ENCODE measurements at regions not wholly inside any gene's neighbourhood (a gene's known extent, or its start where the extent isn't known, plus 50 kb on each side); places are given as distances from the start of the nearest gene placed in this dataset.

- Histone ChIP-seq H3K4me3 (replicated peaks in 1 of 3; ENCODE audit: insufficient read depth in 1 of 3, low read depth in 1 of 3, low read length in 3 of 3) (no peak overlapping the region), H3K4me1 (ENCODE audit: control insufficient read depth, extremely low read depth, insufficient read depth, low read length) (no peaks in the 10 kb centered on the region), H4K20me1 (replicated peaks; ENCODE audit: control insufficient read depth, extremely low read depth, insufficient read depth, low read length) (no peaks in the 10 kb centered on the region), H2AFZ (ENCODE audit: low read depth, low read length) (no peak overlapping the region), H3K36me3 (ENCODE audit: control insufficient read depth in 2 of 2, extremely low read depth in 1 of 2, insufficient read depth in 2 of 2, low read length in 2 of 2) (no peaks in the 10 kb centered on the region), H3K9me1 (replicated peaks; ENCODE audit: control insufficient read depth, extremely low read depth, insufficient read depth, low read length) (no peaks in the 10 kb centered on the region), H3K27ac (ENCODE audit: insufficient read depth, low read depth, low read length) (no peak overlapping the region), H3K79me2 (ENCODE audit: control insufficient read depth, insufficient read depth, low read length) (no peaks in the 10 kb centered on the region), H3K4me2 (ENCODE audit: insufficient read depth, low read length) (no peak overlapping the region), H3K27me3 (ENCODE audit: control insufficient read depth in 2 of 2, insufficient read depth in 2 of 2, low read length in 2 of 2) (peaks cover 0 to 2% of the 10 kb centered on the region in 2 experiments), H3K9me3 (replicated peaks; ENCODE audit: control insufficient read depth, insufficient read depth, low read length) (no peaks in the 10 kb centered on the region), H3K9ac (replicated peaks; ENCODE audit: extremely low read depth, insufficient read depth, low read length) (no peak overlapping the region)
- no peak for DNase-seq (ENCODE audit: low read depth, low spot score)
- CTCF ChIA-PET: no interaction called here
- dilution Hi-C loops (cut with MboI; ENCODE audit: extremely low pct_ligation_motif_present, low sequenced_read_pairs): no loop called here
- TF ChIP-seq CTCF (IDR thresholded peaks at IDR 0.05; ENCODE audit: extremely low read depth in 1 of 2, insufficient read depth in 1 of 2, low read depth in 1 of 2, low read length in 2 of 2): no peak
- TF ChIP-seq MAX (IDR thresholded peaks at IDR 0.05; ENCODE audit: insufficient read depth, insufficient read length): no peak
- no peak for TF ChIP-seq POLR2AphosphoS5 (IDR thresholded peaks at IDR 0.05; ENCODE audit: insufficient read depth, low read depth, low read length)
- no peak for TF ChIP-seq GATA2 (IDR thresholded peaks at IDR 0.05; ENCODE audit: insufficient read depth, insufficient read length, low read depth, low read length)
- TF ChIP-seq FOS (IDR thresholded peaks at IDR 0.05; ENCODE audit: borderline replicate concordance, insufficient read depth, low read length): no peak
- no peak for TF ChIP-seq JUN (IDR thresholded peaks at IDR 0.05; ENCODE audit: borderline replicate concordance, insufficient read depth, insufficient read length, low read depth)
- POLR2A ChIA-PET: no interaction called here
- BruUV-seq (replicated peaks): no TSS peak
- no peak for FAIRE-seq
- intact Hi-C loops (cut with micrococcal nuclease): no loop called here
Measured at GRCh38 chr3:182216311-182216970, 504.7 kb downstream of the SOX2 start.
